Right kidney (tissue), 1 donor: ENCODE measurements at regions not wholly inside any gene's neighbourhood (a gene's known extent, or its start where the extent isn't known, plus 50 kb on each side); places are given as distances from the start of the nearest gene placed in this dataset.

Experiments
- DNase-seq: peaks from one replicate; pipeline ENCODE4 v3.0.0-alpha.2; 2016

DNA sequence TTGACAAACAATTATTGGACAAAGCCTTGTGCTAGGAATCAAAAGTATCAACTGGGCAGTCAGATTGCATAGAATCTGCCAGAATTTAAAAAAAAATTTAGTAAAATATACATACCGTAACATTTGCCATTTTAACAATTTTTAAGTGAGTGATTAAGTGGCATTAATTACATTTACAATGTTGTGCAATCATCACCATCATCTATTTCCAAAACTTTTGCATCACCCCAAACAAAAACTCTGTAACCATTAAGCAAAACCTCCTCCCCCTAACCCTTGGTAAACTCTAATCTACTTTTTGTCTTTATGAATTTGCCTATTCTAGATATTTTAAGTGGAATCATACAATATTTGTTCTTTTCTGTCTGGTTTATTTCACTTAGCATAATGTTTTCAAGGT is 182.8 kb downstream of the LMO4 start:
- no peak for DNase-seq

DNA sequence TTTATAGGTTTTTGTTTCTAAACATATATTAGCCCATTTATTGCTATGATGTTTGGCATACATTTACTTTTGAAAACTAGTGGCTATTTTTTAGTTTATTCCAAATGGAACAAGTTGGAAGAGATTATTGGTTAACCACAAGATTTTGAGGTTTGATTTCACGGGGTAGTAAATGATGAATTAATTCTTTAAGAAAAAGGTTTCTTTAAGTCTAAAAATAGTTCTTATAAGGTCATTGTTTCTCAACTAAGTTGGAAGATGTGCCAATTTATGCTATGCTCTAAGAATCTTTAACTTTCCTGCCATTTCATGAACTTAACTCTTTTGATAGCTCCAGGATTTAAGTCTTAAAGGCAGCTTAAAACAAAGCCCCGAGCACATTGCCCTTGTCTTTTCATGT is 183.8 kb downstream of the LMO4 start:
- no peak for DNase-seq

DNA sequence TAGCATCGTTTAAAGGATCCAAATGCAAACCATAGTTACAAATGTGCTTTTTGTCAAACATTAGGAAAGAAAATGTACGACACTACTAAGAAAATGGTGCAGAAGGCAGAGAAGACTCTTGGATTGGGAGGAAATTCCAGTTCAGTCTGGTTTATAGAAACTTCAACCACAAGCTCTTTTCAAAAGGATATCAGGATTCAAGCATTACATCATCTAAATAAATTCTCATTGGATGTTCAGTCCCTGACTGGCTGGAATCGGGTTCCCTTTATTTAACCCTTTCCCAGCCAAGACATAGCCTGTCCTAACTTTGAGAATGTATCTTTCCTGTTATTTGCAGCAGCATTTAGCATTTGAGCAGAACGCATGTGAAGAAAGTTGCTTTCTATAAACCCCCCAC is 184.6 kb downstream of the LMO4 start:
- no peak for DNase-seq

DNA sequence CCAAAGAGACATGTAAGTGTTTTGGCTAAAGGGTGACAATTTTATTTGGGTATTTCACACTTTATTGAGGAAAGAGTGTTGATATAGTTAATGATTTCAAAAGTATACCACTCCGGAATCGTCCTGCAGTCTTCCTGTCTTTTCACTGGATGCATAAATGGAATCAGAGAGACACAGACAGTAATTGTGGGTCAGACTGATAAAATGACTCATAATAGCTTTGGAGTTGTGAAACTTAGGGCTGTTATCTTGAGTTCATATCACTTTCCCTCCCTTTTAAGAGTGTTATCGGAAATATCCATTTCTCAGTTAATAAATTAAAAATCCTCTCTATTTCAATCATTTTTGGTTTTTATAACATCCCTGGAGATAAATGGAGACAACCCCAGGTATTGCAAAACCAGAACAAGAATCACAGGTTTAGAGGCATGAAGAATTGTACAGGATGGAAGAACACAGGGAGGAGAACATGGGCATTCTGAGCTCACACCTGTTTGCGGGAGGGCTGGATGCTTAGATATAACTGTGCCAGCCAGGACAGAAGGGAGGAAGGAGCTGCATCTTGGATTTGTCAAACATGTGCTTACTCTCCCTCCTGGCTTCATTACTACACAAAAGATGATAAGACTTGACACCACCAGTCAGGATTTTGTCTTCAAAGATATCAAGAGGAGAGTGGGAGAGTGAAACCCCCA is 185.4 kb downstream of the LMO4 start:
- no peak for DNase-seq

DNA sequence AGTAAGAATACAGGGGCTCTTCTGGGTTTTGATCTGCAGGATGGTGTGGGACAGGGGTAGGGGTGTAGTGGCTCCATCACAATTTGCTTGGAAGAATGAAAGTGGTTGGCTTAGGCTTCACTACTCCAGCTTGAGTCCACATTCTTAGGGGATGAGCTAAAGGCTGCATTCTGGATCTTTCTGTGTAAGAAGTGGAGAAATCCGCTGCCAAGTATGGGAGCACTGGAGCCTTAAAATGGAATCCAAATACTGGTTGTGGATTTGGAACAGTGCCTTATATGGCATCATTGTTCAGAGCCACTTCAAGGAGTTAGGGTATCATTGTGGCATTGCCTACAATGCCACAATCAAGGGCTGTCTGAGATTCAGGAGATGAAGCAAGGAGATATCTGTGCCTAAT is 187.1 kb downstream of the LMO4 start:
- DNase-seq: no peak

DNA sequence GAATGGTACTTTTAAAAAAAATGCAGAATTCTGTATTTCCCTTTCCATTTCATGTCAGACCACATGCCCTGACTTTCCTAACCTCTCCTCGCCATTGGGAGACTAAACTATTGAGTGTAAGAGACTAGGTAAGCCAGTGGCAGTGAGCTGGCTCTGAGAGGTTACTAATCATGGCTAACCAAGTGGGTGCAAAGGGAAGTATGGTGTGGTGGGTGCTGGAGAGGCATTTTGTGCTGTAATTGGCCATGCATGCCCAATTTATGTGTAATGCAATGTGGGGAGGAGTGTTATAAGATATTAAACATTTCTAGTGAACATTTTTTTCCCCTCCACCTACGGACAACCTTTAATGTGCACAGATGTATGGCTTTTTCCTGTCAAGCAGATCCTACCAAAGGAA is 190.1 kb downstream of the LMO4 start:
- DNase-seq: no peak

DNA sequence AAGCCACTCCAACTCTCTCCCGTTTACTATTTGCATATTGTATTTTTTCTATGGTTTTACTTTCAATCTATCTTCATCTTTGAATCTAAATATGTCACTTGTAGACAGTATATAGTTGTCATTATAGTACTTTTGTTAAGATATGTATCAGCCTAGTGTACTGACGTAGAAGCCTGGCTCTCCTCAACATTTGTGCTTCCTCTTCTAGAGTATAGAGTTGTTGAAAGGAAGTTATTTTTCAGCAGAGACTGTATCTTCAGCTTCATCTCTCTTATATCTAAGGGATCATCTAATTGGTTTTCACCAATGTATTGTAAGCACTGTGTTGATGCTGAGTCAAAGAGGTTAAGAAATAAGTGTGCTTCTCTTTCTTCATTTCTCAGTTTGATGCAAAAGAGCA is 192.8 kb downstream of the LMO4 start:
- no peak for DNase-seq

DNA sequence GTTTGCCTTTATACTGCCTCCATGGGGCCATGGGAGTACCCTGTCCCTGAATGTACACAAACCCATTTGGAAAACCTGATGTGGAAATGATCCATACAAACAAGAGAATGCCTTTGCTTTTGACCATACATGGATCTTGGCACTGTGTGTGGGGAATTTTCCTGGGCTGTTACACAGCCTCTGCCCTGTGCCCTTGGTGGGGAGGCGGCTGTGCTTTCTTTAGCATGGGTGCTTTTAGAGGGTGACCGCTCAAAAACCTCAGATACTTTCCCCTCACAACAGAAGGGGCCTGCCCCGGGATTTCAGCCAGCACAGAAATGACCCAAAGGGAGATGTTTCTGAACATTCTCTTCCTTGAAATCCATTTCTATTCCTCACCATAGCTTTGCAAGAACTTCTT is 194.8 kb downstream of the LMO4 start:
- no peak for DNase-seq

DNA sequence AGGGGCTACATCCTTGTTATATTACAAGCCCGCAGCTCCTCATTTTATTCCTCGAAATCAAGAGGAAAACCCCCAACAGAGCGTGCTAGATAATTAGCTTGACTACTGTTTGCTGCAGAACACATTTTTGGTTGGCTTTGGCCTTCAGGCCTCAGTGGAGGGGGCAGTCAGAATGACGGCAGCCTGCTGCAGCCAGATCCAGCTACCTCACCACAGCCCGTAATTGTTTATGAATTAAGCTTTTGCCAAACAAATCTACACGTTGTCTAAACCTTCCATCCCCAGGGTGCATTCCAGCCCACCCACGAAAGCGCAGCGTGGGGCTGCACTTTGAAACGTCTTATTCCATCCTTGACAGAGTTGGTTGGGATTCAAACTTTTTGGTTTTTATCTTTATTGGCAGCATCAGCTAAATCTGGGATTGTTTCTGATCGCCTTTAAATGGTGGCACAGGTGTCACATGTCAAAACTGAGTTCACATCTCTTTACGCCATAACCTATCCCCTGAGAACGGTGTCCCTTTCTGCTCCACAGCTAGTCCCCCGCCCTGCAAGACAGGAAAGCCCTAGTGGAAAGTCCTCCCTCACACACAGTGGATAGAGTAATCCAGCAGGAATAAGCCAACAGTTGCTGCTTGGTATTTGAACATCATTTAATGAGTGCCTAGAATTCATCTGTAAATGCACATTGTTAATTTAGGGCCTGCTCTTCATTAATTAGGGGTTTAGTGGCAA is 195.5 kb downstream of the LMO4 start:
- no peak for DNase-seq

DNA sequence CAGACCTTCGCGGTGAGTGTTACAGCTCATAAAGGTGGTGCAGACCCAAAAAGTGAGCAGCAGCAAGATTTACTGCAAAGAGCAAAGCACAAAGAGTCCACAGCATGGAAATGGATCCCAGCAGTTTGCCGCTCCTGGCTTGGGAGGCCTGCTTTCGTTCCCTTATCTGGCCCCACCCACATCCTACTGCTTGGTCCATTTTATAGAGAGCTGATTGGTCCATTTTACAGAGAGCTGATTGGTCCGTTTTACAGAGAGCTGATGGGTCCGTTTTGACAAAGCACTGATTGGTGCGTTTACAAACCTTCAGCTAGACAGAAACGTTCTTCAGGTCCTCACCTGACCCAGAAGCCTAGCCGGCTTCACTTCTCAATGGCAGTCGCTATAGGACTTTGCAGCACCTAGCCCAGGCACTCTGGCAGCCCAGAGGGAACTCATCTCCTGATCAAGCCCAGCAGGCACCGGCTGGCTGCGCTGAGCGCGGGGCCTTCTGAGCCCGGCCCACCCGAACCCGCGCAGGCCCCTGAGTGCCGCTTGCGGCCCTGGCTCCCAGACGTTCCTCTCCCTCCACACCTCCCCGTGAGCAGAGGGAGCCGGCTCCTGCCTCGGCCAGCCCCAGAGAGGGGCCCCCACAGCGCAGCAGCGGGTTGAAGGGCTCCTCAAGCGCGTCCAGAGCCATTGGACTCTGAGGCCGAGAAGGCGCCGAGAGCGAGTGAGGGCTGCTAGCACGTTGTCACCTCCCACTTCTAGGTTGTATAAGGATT is 200.3 kb downstream of the LMO4 start:
- no peak for DNase-seq

DNA sequence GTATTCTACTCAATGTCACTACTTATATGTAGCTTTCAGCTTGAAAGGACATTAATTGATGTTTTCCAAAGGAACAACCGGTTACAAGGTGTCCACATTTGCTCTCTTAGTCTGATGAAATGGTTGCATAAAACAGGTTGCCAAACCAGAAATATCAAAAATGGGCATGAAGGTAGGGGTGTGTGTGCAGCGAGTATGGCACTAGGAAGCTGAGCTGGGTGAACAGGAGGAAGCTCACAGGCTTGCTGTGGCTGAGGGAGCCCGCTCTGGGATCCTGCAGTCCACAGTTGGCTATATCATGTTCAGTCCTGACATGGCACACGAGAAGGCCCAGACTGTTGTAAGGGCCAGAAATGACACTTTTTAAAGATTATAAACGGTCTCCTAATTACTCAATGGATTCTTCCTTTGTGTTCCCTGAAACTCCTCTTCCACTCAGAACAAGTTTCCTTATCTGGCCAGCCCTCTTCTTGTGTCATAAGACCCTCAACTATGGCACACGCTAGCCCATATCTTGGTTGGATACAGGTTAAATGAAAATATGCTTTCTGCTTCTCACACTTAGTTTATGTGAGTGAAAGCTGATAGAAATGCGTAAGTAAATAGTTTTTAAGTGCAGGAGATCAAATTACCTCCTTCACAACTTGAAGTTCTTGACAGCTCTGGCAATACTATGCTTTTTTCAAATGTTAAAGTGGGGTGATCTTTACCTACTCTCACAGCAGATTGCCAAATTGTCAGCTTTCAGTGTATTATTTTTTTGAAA is 201.5 kb downstream of the LMO4 start:
- no peak for DNase-seq

DNA sequence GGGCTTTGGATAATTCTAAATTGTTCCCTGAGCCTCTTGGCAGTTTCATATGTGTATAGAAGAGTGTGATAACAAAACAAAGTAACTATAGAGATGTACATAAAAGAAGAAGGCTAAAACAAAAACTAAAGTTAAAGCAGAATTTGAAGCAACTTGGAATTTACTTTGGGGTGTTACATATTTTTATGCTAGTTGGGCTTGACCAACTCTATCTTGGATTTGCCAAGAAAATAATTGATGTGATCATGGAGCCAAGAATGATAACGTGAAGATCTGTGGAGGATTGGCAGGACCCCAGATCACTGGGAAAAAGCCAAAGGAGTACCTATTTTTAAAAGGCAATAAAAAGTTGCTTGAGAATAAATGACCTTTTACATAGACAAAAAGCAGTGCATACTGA is 206.9 kb downstream of the LMO4 start:
- no peak for DNase-seq

DNA sequence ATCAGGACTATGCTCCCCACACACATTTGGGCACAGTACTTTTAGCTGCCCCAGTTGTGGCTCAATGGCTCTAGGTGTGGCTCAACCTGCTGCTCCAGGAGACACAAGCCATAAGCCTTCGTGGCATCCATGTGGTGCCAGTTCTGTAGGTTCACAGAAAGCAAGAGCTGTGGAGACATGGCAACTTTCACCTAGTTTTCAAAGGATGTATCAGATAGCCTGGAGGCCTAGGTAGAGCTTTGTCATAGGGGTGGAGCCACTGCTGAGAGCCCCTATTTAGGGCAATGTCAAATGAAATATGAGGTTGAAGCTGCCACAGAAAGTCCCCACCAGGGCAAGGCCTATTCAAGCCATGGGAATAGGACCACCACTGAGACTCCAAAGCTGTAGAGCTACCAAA is 210.5 kb downstream of the LMO4 start:
- DNase-seq: no peak

DNA sequence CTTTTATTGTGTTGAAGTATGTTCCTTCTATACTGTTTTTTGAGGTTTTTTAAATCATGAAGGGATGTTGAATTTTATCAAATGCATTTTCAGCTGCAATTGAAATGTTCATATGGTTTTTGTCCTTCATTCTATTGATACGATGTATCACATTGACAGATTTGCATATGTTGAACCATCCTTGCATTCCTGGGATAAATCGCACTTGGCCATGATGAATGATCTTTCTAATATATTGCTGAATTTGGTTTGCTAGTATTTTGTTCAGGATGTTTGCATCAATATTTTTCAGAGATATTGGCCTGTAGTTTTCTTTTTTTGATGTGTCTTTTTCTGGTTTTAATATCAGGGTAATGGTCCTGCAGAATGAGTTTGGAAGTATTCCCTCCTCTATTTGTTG is 214.0 kb downstream of the LMO4 start:
- DNase-seq: no peak

DNA sequence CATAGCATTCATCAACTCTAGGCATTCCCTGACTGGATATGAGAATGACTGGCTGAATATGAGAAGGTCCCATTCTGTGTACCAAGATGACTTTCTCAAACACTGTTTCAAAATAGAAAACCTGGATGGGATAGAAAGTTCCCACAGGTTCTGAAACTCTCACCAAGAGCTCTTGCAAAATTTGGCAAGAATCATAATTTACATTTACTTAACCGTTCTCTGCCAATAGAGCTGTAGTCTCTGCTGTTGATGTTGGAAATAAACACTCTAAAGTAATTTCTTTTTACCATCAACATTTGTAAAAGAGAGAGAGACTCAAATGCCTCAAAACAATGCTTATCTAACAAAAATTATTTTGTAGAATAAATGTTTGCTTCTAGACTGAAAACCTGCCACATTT is 221.1 kb downstream of the LMO4 start:
- DNase-seq: no peak

DNA sequence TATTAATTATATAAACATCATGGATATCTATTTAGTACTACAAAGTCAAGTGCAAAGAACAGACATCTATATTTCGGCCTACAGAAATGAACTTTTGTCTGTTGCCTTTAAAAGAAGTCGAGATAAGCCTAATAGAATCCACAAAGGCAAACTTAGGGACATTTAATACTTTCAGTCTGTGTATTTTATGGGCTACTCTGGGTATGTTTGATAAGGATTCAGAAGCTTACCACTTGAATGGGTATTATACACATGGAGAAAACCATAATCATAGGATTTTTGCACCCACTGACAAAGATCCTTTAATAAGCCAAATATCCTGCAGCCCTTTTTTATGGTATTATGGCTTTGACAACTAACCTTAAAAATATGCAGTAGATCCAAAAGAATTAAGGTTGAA is 224.8 kb downstream of the LMO4 start:
- no peak for DNase-seq

DNA sequence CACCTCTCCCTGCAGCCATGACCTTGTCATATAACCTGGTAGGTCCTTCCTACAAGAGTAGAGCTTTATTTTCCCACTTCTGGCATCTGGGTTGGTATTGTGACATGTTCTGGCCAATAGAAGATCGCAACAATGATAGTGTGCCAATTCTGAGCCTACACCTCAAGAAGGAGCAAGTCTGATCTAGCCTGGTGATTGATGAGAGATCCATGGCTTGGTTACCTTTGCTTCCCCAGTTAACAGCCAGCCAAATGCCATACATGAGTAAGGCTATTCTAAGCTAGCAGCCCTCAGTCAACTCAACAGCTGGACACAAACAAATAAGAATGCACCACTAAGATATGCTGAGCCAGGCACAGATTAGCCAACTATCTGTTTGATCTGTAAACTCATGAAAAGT is 226.7 kb downstream of the LMO4 start:
- no peak for DNase-seq

DNA sequence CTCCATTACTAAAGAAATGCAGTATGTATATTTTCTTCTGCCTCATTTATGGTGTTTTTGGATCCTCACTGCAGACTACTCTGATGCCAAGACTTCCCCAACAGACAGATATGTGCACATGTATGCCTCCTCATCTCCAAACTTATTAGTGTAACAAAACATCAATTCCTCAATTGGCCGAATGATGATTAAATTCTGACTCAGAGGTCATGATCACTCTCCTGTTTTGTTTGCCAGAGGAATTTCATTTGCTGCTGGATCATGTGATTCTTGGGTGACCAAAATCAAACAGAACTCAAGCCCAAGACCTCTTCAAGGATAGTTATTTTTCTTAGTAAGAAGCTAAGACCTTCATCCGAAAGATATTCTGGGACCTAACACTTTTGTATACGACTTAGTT is 227.6 kb downstream of the LMO4 start:
- DNase-seq: no peak

DNA sequence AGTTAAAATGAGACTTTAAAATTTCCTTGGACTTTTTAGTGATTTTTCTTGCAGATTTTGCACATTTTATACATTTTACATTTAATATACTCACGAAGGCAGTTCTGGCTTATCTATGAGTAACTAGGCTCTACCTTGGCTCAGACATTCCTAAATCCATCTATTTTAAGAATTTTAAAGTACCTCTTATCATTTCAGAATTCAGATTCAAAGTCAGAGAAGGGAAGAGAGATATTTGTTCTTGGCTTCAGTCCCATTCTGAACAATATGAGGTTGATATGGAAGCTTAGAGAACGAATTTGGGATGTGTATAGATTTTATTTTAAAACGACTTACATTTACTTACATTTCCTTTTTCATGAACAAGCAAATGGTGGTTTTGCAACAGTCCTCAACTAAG is 230.2 kb downstream of the LMO4 start:
- DNase-seq: no peak

DNA sequence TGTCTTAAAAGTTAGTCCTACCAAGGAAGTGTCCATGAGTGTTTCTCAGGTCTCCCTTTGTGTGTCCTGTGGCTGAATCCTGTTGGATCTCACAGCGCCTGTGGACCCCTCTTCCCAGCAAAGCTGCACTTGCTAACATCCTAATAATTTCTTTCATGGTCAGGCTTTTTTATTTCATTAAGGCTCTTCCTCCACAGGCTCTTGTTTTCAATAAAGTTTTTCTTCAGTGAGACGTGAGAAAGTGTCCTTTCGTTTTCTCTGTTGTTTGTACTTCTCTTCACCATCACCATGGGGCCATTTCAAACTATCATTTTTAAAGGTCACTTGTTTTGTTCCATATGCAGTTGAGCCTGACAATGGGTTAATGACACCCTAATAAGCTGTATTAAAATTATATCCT is 231.5 kb downstream of the LMO4 start:
- DNase-seq: no peak

DNA sequence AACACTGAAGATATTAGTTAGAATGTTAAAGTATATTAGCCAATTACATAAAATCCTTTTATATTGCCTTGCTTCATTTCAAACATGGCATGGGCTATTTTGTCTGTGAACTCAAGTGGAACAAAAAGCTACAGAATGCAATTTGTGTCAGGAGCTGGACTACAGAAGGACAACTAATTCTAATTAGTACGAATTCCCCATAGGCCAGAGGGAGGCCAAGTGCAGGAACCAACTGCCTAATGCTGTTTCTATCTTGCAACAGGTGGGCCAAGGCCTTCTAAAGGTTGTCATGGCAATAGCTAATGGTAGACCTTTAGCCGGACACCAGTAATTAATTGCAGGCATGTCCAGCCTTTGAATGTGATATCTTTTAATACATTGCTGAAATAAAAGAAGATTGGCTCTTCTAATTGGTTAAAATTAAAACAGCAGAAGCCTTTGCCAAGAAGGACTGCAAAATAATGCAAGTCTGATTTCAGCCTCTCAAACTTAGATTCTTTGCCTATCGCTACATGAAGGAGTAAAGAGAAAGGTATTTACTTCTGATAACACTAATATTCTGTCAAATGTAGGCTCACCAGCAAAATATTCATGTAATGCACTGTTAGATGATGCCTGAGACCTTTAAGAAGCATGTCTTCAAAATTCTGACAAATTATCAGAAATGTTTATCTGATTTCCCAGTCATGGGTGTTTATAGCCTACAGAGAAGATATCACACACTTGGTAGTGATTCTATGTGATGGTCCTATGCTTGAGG is 232.1 kb downstream of the LMO4 start:
- no peak for DNase-seq

DNA sequence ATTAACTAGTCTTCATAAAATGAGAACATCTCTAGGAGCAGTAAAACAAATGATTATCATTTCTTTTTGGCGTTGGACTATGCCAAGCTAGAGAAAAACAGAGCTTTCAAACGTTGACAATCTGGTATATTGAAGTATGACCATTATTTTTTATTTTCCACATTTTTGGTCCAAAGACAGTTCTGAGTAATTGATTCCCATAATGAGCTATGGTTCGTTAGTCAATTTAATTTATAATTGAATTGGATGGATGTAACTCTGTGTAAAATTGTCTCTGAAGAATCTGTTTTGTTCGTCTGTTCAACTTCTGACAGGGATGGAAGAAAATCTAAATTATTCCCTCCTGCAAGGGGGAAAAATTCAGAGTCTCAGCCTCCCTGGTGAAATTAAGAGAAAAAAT is 234.5 kb downstream of the LMO4 start:
- no peak for DNase-seq
